ENCODE measurements at regions not wholly inside any gene's neighbourhood (a gene's known extent, or its start where the extent isn't known, plus 50 kb on each side); places are given as distances from the start of the nearest gene placed in this dataset.

DNA sequence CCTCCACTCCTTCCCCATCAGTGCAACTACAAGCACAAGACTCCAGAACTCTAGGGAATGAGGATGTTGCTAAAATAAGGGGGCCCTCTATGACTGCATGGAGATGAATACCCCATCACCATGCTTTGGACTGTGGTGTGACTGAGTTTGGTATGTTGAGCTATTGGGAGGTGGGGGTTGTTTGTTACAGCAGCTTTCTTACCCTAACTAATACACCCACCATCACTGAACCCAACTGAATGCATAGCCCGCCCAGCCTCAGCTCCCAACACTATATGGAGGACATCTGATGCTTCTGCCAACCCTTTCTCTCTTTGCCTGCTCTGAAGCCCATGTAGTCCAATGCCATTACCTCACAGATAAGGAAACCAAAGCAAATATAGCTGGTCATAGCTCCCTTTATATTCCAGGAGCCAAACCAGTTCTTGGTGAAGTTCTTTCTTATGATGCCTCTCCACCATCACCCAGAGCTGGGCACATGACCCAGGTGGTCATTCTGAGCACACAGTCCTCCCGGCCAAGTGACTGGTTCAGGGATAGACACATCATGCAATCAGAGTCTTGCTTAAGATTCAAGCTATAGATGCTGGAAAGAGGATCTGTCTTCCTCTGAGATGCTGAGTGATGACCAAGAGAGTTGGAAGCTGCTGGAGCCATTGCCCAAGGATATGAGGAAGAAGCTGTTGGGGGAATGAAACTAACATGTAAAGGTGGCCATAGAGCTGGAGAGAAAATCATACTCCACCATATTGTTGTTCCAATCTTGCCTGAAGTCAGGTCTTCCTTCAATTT lies 155.6 kb upstream of the HAAO start:
- no peak for DNase-seq

DNA sequence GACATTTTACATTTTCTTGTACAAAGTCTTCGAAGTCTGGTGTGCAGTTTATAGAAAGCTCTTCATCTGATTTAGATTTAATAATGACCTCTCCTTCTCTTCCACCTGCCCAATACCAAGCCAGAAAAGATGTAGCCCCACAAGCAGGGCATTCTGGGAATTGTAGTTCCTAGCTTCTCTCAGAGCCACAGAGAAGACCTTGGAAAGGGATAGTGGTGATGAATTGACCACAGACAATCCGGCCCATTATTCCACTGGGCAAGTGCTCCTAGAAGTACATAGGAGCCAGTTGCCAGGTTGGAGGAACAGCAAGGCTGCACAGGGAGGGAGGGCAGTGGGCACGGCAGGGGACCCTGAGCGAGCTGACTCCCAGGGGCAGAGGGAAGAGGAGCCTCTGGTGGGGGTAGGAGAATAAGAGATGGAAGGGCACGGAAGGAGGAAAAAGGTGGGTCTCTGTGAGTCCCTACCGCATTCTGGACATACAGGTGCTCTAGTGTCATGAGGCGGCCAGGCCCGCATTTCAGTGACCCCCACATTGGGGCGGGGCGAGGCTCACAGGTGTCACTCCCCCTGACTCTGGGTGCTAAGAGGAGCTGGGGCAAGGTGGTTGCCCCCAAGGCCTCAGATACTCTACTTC lies 152.5 kb upstream of the HAAO start:
- DNase-seq = no peak

DNA sequence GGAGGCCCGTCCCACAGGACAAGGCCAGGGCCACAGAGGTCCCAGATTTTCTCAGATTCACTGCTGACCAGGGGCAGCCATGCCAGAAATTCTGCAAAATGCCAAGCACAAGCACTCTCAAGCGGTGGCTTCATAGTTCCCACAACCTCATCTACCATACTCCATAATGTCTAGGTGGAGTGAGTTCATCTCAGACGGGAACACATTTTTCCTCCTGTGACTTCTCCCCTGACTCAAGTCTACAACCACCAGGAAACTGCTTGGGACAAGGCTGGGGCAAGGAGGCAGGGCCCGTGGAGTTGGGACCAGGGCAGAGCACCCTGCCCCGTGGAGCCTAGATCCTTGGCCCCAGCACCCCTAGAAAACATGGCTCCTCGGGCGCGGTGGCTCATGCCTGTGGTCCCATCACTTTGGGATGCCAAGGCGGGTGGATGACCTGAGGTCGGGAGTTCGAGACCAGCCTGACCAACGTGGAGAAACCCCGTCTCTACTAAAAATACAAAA lies 150.7 kb upstream of the HAAO start:
- DNase-seq = no peak

DNA sequence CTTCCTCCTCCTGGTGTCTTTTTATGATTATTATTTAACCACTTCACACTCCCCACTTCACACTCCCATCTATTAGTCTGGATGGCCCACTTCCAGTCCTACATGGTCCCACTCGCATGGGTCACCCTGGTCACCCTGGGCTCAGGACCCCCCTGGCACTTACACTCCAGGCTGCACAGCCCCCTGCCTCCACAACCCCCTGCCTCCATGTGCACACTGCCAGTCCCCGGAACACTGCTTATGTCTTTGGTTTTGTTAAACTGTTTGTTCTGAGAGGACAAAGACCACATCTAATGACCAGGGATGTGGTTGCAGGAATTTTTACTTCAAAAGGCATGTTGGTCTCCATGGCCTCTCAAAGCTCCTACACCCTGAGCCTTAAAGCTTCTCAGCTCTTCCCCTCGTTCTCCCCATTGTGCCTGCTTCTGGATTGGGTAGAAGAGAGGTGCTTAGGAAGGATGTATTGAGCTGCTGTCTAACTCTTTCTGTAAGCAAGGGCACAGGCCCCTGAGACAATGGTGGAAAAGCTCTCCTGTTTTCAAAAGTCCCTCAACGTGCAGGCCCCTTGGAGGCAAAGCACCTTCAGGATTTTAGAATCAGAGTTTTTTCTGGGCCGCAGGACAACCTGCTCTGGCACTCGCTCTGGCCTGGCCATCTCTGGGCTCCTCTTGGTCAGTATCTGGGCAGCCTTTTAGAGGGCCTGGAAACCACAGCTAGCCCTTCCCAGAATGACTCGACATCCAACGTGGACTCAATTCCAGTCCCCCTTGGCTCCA lies 150.0 kb upstream of the HAAO start:
- DNase-seq = no peak

DNA sequence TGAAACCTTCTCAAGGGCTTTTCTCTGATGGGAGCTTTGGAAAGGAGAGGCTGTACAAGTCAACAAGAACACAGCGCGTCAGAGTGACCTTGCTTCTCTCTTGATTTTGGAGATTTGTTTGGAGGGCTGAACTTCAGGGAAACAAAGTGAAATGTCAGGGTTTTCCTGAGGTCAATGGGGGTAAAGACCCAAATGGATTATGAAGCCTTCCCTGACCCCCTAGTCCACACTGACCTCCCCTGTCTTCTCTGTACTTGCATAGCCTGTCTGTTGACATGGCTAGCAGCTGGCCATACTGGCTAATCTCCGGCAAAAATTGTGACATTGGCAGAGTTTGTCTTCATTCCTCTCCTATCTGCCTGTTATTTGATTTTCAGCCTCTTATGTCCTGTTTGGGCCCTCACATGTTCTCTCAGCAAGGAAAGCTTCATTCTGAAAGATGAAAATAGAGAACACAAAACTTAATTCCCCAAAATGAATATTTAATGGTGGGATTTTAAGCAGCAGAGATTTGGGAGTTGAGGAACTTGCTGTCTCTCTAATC lies 149.3 kb upstream of the HAAO start:
- no peak for DNase-seq

DNA sequence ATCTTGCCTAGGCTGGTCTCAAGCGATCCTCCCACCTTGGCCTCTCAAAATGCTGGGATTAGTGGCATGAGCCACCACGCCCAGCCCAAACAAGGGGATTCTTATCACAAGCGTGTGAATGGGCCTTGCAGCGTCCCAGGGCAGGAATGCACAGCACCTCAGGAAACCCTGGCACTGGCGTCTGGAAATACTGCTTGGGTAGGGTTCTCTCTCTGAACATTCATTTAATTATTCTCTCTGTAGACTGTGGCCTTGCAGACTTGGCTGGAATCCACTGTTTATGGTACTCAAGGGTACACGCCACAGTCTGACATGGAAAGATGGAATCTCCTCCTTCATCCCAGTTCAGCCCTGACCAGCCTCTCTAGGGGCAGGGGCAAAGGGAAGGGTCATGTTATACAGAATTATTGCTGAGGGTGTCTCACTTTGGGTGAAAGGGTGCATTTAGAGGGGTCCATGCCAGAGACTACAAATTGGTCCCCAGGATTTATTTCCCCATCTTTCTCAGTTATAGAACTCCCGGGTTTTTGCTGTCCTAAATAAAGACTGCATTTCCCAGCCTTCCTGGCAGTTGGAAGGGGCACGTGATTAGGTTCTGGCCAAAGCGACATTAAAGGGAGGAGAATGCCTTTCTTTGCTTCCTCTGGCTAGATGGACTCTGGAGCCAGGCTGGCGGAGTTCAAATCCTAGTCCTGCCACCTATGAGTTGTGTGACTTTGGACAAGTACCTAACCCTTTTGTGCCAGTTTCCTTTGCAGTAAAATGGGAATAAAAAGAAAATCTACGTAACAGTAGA lies 147.2 kb upstream of the HAAO start:
- DNase-seq = no peak

DNA sequence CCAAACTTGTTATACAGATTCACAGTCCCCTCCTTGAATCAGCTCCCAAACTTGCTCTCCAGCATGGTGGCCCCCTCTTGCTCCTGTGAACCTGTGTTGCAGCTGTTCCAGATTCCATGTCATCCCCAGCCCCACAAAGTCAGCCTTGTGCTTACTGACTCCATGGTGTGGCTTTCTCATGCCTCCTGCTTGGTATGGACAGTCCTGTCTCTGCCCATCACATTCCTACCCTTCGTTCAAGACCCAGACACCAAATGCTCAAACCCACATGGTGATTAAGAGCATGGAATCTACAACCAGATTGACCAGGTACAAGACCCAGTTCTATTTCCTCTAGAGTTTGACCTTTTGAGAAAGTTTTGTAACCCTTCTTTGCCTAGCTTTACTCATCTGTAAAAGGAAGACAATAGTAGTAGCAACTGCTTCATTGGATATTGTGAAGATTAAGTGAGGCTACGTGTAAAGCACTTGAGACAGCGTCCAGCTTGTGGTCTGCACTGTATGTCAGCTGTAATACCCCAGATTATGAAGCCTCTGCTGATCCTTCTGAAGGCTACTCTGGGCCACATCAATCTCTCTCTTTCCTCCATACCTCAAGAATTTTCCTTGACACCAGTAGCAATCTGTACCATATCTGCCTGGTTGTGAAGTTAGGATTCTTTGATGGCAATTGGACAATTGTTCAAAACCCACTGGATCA lies 146.4 kb upstream of the HAAO start:
- DNase-seq = no peak

DNA sequence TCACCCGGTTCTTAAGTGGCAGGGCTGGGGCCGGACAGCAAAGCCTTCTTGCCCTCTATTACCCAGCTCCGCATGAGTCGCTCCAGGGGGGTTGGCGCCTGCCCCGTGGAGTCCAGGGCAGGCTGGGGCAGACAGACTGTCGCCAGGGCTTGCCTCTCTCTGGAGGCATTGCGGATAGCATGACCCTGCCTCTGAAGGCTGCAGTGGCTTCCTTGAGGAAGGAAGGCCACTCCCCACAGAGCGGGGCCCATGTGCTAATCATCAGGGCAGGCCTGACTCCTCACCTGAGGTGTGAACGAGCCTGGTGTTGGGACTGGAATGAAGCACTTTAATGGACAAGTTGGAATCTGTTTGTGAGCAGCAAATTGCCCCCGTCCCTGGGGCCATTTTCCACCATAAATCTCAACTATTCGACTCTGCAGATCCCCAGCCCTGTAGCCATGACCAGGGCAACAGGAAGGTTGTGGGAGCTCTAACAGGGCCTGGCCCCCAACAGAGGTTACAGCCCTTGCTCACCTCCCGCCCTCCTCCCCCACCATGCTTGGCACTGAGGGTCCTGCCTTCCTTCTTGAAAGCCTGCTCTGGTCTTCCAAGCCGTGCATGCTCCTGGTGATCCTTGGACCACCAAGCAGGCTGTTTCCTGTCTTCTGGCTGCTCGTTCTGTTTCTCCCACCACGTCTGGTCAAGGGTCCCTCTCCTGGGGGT lies 144.9 kb upstream of the HAAO start:
- no peak for DNase-seq

DNA sequence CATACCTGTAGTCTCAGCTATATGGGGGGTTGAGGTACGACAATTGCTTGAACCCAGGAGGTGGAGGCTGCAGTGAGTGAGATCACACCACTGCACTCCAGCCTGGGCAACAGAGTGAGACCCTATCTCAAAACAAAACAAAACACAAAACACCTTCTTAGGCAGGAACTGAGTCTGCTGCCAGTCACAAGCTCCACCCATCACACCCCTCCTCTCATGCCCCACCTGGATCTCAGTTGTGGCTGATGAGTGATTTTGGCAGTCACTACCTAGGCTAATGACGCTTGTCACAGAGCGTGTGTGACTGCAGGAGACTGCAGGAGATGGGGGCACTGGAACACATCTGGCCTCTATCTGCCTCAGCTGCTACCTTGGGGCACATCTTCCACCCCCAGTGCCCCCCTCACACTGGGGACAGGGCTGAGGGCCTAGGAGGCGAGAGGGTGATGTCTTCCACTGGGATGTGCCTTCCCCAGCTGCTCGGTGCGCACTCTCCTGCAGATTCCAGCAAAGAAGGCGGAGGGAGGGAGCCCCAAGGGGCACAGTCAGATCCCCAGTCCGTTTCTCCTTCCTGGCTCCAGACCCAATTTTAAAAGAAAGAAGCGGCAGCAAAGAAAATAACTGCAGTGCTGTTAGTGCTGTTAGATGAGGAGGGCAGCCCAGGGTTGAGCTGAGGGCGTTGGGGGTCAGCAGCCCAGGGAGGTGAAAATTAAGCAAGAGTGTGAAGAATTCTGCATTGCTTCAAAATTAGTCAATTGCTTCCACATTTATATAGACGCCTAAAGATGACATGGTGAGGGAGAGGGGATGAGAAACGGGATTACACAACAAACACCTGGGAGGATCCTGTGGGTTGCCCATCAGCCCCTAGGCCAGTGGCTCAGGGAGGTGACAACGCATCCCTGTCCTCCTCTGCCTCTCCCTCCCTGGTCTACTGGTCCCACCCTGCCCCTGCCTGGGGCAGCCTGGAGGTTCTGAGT lies 143.6 kb upstream of the HAAO start:
- DNase-seq = peak in 1 of 2 experiments; percentile 44

DNA sequence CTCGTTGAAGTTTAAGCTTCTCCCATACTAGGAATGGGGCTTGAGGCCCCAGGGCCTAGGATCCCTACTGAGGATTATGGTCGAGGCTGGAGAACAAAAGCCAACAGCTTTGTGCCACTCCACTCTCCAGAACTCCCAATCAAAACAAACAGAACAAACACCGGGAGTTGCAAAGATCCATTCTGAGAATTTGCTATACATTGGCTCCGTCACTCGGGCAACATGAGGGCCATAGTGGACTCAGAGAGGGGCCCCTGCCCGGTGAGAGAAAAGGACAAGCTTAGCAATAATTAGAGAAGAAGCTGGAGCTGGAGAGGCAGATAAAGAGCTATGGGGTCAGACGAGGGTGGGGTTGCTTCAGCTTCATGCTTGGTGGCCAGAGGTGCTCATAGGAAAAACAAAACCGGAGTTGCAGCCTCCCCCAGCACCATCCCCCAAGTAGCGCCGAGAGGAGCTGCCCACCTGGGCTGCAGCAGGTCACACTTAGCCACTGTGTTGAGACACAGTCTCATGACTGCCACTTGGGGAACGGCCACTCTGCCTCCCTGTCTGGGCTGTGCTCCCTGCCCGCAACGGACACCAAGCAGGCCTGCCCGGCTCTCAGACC lies 142.3 kb upstream of the HAAO start:
- no peak for DNase-seq

DNA sequence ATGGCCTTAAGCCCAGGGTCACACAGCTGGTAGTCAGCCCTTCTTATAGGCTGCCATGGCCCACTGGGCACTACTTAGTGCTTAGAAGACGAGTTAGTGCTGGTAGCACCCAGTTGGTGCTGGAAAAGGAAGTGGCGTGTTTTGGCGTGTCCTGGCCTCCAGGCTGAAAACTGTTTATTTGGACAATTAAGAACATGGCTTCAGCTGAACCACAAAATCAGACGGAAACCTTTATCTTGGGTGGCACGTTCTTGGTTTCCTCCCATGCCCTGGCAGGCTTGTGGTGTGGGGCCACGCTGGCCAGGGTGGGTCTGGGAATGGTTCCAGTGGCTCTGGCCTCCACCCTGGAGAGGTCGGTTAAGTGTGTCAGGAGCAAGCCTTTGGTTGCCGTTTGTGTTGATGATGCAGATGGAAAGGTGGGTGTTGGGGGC lies 141.5 kb upstream of the HAAO start:
- no peak for DNase-seq

DNA sequence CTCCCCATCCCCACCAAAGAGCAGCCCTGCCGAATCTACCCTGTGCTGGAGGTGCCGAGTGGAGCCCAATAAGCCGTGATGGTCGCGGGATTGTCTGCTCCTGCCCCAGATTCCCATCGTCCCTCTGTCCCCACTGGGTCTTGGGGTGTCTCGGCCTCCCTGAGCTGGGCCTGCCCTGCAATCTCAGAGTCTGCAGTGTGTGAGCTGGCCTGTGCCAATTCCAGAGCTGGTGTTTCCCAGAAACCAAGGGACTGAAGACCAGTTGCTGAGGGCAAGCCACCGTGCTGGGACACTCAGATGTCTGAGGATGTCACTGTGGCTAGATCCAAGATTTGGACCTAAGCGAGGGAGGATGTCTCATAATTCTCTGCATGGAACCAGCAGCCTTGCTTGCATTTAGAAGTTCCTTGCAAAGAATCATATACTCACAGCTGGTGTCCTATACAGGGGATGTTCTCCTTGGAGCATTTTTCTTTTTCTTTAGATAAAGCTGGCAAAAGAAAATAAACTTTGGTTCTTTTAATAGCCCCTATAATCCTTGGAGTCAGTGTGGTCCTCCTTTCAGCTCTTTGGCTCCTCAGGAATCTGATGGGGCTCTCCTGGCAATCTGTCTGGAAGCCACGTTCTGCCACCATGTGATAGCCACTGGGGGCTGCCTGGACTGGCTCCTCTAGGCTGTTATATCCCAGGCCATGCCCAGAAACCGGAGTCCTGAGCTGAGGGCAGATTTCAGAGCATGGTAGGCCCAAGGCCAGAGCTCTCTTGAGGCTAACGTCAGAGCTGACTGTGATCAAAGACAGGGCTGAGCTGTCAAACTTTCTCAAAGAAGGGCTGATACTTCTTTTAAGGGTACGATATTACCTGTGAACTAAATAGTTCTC lies 140.1 kb upstream of the HAAO start:
- DNase-seq = no peak

DNA sequence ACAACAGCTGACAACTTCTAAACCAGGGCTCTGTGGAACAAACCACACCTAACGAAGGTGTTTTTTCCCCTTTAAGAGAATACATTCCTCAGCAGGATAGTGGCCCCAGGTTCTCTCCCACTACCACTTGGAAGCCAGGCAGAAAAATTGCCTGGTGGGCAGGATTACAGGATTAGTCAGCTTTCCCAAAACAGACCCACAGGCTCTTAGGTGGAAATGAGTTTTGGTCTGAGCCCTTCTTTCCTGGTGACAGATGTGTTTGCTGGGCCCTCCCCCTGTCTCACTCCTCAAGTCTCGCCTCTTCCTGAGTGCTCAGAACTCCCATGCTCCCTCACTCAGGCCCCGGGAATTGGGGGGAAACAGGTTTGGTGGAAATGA lies 139.4 kb upstream of the HAAO start:
- no peak for DNase-seq

DNA sequence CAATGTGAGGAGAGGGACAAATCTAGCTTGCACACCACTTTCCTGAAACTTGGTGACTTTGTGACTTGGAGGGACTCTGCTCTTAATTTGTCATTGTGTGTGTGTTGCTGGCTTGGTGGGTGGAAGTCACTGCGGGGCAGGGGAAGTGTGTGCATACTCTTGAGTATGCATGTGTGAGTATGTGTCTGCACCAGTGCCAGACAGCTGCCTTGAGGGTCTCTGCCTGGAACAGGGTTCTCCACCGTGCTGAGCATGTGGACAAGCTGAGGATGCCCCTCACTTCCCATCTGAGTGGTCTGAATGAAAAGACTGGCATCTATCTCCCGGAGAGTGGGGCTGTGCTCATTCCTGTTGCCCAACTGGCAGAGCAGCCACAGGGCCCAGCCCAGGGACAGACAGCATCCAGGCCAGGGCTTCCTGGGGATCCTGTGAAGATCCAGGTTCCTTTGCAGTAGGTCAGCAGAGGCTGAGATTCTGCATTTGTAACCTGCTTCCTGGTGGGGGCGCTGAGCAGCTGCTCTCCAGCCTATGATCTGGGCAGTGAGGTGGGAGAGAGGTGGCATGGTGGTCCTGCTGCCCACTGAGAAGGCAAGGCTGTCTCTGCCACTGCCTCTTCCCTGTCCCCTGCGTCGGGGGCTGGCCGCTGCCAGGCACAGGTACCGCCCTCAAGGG lies 138.9 kb upstream of the HAAO start:
- no peak for DNase-seq

DNA sequence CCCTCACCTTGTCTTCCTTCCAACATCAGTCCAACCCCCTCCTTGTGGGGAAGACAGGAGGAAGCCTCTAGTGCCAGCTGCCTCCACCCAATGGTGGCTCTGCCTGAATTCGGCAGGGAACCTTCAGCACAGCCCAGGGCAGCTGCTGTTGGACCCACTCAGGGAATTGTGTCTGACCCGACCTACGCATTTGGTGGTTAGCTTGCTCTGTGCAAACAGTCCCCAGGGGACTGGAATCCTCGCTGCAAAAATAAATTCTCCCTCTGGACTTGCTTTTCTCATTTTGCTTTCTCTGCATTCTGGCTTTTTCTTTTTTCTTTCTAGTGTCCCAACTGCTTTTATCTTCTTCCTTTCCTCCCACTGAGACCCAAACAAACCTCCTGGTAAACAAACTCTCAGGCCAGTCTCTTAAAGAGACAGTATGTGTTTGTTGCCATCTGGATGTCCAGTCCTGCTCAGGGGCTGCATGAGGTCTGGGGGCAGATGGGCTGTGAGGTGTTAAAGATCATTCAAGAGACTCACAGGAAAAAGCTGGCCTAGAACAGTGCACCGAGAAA lies 137.7 kb upstream of the HAAO start:
- DNase-seq = no peak

DNA sequence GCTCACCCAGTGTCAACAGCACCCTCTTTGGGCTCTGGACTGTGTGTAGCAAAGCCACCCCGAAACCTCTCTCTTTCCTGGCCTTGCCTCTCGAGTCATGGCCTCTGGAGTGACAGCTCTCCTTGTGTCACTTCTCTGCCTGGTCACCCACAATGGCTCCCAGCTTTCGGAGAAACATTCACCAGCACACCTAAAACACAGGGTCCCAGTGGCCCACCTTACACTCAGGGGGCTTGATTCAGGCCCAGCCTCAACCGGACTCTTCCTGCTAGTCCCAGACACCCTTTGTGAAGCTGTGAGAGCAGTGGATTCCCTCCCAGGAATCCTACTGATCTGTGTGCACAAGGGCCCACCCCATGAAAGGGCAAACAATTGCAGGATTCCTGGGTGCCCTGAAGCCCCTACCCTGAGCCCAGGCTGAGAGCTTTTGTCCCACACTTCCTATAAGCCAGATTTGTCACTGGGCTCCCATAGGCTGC lies 137.2 kb upstream of the HAAO start:
- DNase-seq = no peak

All from activated T-cell treated with anti-CD3 and anti-CD28 coated beads, Interleukin-2, amount 50 U/mL, for 48 hours (primary cell).